ENCODE measurements at regions not wholly inside any gene's neighbourhood (a gene's known extent, or its start where the extent isn't known, plus 50 kb on each side); places are given as distances from the start of the nearest gene placed in this dataset.

- no peak overlapping the region for H3K4me3 Mint-ChIP-seq (ENCODE audit: unreplicated experiment)
- peaks cover 8% of the 10 kb centered on the region for H3K9me3 Mint-ChIP-seq (ENCODE audit: low read depth)
- H3K36me3 Mint-ChIP-seq (ENCODE audit: low read depth) = no peaks in the 10 kb centered on the region
- no peak for DNase-seq (ENCODE audit: low spot score)
- TF ChIP-seq, protein P1, sequence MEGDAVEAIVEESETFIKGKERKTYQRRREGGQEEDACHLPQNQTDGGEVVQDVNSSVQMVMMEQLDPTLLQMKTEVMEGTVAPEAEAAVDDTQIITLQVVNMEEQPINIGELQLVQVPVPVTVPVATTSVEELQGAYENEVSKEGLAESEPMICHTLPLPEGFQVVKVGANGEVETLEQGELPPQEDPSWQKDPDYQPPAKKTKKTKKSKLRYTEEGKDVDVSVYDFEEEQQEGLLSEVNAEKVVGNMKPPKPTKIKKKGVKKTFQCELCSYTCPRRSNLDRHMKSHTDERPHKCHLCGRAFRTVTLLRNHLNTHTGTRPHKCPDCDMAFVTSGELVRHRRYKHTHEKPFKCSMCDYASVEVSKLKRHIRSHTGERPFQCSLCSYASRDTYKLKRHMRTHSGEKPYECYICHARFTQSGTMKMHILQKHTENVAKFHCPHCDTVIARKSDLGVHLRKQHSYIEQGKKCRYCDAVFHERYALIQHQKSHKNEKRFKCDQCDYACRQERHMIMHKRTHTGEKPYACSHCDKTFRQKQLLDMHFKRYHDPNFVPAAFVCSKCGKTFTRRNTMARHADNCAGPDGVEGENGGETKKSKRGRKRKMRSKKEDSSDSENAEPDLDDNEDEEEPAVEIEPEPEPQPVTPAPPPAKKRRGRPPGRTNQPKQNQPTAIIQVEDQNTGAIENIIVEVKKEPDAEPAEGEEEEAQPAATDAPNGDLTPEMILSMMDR (IDR thresholded peaks at IDR 0.05) = no peak
- H3K27me3 Mint-ChIP-seq (ENCODE audit: low read depth) = peaks cover 3% of the 10 kb centered on the region
- H3K4me1 Mint-ChIP-seq (ENCODE audit: low read depth) = no peaks in the 10 kb centered on the region
- no peak overlapping the region for H3K27ac Mint-ChIP-seq (ENCODE audit: unreplicated experiment)
Measured at GRCh38 chr12:97300891-97301290, 161.7 kb upstream of the RMST start.

GRCh38 chr12:97301576-97301975 lies 161.0 kb upstream of the RMST start:
- peaks cover 3% of the 10 kb centered on the region for H3K27me3 Mint-ChIP-seq (ENCODE audit: low read depth)
- H3K4me3 Mint-ChIP-seq (ENCODE audit: unreplicated experiment) = no peak overlapping the region
- H3K9me3 Mint-ChIP-seq (ENCODE audit: low read depth) = peaks cover 4% of the 10 kb centered on the region
- H3K27ac Mint-ChIP-seq (ENCODE audit: unreplicated experiment) = no peak overlapping the region
- no peak for DNase-seq (ENCODE audit: low spot score)
- no peaks in the 10 kb centered on the region for H3K4me1 Mint-ChIP-seq (ENCODE audit: low read depth)
- TF ChIP-seq, protein P1 (IDR thresholded peaks at IDR 0.05) = no peak
- no peaks in the 10 kb centered on the region for H3K36me3 Mint-ChIP-seq (ENCODE audit: low read depth)

DNA sequence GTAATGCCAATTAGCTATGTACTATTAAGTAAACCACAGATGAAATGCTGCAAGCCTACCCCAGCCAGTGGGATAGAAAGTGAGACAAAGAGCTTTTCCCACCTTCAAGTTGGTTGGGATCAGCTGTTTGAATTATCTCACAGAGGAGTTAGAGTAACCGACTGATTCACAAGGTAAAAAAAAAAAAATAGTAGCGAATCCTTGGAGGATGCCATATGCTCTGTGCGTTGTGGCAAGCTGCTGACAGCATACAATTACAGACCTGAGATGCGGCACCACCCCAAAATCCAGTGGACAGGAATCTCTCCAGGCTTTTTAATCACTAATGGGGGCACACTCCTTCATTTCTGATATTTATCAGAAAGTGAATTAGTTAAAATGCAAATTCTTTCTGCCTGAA lies 157.0 kb upstream of the RMST start:
- TF ChIP-seq, protein P1 (IDR thresholded peaks at IDR 0.05) = no peak
- no peaks in the 10 kb centered on the region for H3K4me1 Mint-ChIP-seq (ENCODE audit: low read depth)
- H3K27me3 Mint-ChIP-seq (ENCODE audit: low read depth) = peaks cover 6% of the 10 kb centered on the region
- no peaks in the 10 kb centered on the region for H3K36me3 Mint-ChIP-seq (ENCODE audit: low read depth)
- no peak overlapping the region for H3K27ac Mint-ChIP-seq (ENCODE audit: unreplicated experiment)
- no peak overlapping the region for H3K4me3 Mint-ChIP-seq (ENCODE audit: unreplicated experiment)
- no peaks in the 10 kb centered on the region for H3K9me3 Mint-ChIP-seq (ENCODE audit: low read depth)
- no peak for DNase-seq (ENCODE audit: low spot score)

- DNase-seq (ENCODE audit: low spot score) = no peak
- no peaks in the 10 kb centered on the region for H3K36me3 Mint-ChIP-seq (ENCODE audit: low read depth)
- TF ChIP-seq, protein P1 (IDR thresholded peaks at IDR 0.05) = no peak
- no peak overlapping the region for H3K27ac Mint-ChIP-seq (ENCODE audit: unreplicated experiment)
- peaks cover 6% of the 10 kb centered on the region for H3K27me3 Mint-ChIP-seq (ENCODE audit: low read depth)
- H3K9me3 Mint-ChIP-seq (ENCODE audit: low read depth) = no peaks in the 10 kb centered on the region
- H3K4me1 Mint-ChIP-seq (ENCODE audit: low read depth) = no peaks in the 10 kb centered on the region
- no peak overlapping the region for H3K4me3 Mint-ChIP-seq (ENCODE audit: unreplicated experiment)
Measured at GRCh38 chr12:97306147-97306546, 156.5 kb upstream of the RMST start.

DNA sequence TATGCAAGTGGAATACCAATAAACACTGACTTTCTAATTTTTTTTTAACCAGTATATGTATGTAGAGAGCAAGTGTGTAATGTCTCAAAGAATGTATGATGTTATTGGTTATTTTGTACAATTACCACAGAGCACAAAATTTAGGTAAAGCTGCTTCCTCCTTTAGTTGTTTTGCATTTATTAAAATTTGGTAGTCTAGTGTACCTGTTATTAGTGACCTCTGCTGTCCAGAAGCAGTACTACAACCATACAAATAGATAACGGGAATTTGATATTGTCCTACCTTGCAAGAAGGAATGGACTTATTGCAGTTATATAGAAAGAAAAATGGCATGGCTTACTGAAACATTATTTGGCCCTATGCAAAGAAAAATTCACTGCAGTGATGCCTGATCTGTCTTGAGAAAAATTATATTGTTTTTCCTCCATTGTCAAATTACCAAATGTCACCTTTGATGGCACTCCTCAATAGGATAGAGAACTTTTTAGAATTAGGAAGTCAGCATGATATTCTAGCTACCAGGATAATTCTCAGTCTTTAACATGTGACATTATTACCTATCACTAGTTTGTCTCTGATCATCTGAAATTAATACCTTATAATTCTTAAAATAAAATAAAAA lies 153.9 kb upstream of the RMST start:
- H3K27me3 Mint-ChIP-seq (ENCODE audit: low read depth) = peaks cover 10% of the 10 kb centered on the region
- TF ChIP-seq, protein P1 (IDR thresholded peaks at IDR 0.05) = peak; percentile 91
- H3K27ac Mint-ChIP-seq (ENCODE audit: unreplicated experiment) = no peak overlapping the region
- H3K9me3 Mint-ChIP-seq (ENCODE audit: low read depth) = no peaks in the 10 kb centered on the region
- no peak for DNase-seq (ENCODE audit: low spot score)
- H3K4me1 Mint-ChIP-seq (ENCODE audit: low read depth) = no peaks in the 10 kb centered on the region
- no peak overlapping the region for H3K4me3 Mint-ChIP-seq (ENCODE audit: unreplicated experiment)
- H3K36me3 Mint-ChIP-seq (ENCODE audit: low read depth) = no peaks in the 10 kb centered on the region

Measured in chondrocyte (in vitro differentiated cells).